ENCODE measurements at regions not wholly inside any gene's neighbourhood (a gene's known extent, or its start where the extent isn't known, plus 50 kb on each side); places are given as distances from the start of the nearest gene placed in this dataset.
A peak's percentile ranks its signal among the peaks of the same experiment; 100 is the strongest.

DNA sequence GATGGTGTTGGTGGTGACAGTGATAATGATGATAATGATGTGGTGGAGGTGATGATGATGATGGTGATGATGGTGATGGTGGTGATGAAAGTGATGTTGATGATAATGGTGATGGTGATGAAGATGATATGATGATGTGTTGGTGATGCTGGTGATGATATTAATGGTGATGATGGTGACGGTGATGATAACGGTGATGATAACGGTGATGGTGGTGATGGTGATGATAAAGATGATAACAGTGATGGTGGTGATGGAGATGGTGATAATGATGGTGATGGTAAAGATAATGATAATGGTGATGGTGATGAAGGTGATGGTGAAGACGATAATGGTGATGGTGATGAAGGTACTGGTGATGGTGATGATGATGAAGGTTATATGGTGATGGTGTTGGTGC lies 76.6 kb downstream of the UNCX start:
- no peak for ATAC-seq
- WGBS, 4 donors: 92 to 96% (median 95%) methylated on average over 4 of the region's 4 CpGs
- Histone ChIP-seq H3K36me3 (no peaks in the 10 kb centered on the region), H3K4me1 (no peaks in the 10 kb centered on the region), H3K27me3 (peaks cover 0 to 3% (median 0%) of the 10 kb centered on the region in 9 donors), H3K9me3 (peaks cover 0 to 11% (median 0%) of the 10 kb centered on the region in 12 donors), H3K27ac (no peak overlapping the region), H3K4me3 (no peak overlapping the region)
- no peak for DNase-seq
- intact Hi-C loops (cut with DNase I): no loop called here
- TF ChIP-seq, protein P1, sequence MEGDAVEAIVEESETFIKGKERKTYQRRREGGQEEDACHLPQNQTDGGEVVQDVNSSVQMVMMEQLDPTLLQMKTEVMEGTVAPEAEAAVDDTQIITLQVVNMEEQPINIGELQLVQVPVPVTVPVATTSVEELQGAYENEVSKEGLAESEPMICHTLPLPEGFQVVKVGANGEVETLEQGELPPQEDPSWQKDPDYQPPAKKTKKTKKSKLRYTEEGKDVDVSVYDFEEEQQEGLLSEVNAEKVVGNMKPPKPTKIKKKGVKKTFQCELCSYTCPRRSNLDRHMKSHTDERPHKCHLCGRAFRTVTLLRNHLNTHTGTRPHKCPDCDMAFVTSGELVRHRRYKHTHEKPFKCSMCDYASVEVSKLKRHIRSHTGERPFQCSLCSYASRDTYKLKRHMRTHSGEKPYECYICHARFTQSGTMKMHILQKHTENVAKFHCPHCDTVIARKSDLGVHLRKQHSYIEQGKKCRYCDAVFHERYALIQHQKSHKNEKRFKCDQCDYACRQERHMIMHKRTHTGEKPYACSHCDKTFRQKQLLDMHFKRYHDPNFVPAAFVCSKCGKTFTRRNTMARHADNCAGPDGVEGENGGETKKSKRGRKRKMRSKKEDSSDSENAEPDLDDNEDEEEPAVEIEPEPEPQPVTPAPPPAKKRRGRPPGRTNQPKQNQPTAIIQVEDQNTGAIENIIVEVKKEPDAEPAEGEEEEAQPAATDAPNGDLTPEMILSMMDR (IDR thresholded peaks at IDR 0.05): no peak
- no peak for TF ChIP-seq POLR2A (IDR thresholded peaks at IDR 0.05)

DNA sequence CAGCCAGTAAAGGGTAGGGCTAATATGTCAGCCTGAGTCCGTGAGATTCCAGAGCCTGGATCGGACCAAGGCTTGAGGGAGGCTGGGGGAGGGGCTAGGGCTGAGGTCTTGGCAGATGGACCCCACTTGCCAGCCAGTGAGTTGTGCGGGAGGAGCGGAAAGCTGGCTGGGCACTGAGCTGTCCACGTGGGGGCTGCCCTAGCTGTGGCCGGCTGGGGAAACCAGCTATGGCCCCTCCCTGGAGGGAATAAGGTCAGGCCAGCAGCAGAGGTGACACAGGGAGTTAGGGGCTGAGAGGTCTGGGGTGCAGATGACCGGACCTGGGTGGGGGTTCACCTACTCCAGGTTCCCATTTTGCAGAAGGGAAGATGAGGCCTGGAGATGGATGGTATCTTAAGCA lies 77.3 kb downstream of the UNCX start:
- no peaks in the 10 kb centered on the region for H3K4me1 ChIP-seq
- intact Hi-C loops (cut with DNase I): no loop called here
- peaks cover 0 to 11% (median 0%) of the 10 kb centered on the region in 12 donors for H3K9me3 ChIP-seq
- no peak overlapping the region for H3K27ac ChIP-seq
- TF ChIP-seq, protein P1 (IDR thresholded peaks at IDR 0.05): no peak
- TF ChIP-seq POLR2A (IDR thresholded peaks at IDR 0.05): no peak
- no peak overlapping the region for H3K4me3 ChIP-seq
- peak in 1 of 5 donors; percentile 13 for DNase-seq
- H3K27me3 ChIP-seq: peaks cover 0 to 7% (median 0%) of the 10 kb centered on the region in 9 donors
- no peak for ATAC-seq
- 72 to 80% (median 78%) methylated on average over 7 of the region's 7 CpGs for WGBS, 4 donors
- no peaks in the 10 kb centered on the region for H3K36me3 ChIP-seq

DNA sequence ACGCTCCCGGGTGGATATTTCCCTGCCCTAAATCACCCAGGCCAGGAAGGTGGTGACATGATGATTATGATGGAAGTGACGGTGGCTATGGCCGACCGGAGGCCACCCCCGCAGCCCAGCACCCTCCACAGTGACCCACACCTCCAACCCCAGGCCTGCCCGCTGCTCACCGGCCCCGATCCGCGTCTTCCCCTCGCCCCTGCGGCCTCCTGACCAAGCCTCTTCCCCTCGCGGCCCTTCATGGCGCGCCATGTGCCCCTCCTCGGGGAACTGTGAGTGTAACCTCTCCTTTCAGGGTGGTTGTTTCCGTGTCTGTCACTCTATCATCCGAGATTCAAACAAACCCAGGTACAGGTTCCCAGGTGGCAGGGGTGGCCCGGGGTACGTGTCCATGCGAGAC lies 78.3 kb downstream of the UNCX start:
- Histone ChIP-seq H3K36me3 (no peaks in the 10 kb centered on the region), H3K4me3 (no peak overlapping the region), H3K9me3 (peaks cover 0 to 11% (median 0%) of the 10 kb centered on the region in 12 donors), H3K27ac (no peak overlapping the region), H3K4me1 (no peaks in the 10 kb centered on the region), H3K27me3 (peaks cover 0 to 7% (median 0%) of the 10 kb centered on the region in 9 donors)
- intact Hi-C loops (cut with DNase I): no loop called here
- no peak for TF ChIP-seq POLR2A (IDR thresholded peaks at IDR 0.05)
- TF ChIP-seq, protein P1 (IDR thresholded peaks at IDR 0.05): no peak
- peak in 2 of 5 donors; percentile 10 to 28 for DNase-seq
- 72 to 81% (median 76%) methylated on average over 20 to 23 of the region's 23 CpGs for WGBS, 4 donors
- no peak for ATAC-seq

DNA sequence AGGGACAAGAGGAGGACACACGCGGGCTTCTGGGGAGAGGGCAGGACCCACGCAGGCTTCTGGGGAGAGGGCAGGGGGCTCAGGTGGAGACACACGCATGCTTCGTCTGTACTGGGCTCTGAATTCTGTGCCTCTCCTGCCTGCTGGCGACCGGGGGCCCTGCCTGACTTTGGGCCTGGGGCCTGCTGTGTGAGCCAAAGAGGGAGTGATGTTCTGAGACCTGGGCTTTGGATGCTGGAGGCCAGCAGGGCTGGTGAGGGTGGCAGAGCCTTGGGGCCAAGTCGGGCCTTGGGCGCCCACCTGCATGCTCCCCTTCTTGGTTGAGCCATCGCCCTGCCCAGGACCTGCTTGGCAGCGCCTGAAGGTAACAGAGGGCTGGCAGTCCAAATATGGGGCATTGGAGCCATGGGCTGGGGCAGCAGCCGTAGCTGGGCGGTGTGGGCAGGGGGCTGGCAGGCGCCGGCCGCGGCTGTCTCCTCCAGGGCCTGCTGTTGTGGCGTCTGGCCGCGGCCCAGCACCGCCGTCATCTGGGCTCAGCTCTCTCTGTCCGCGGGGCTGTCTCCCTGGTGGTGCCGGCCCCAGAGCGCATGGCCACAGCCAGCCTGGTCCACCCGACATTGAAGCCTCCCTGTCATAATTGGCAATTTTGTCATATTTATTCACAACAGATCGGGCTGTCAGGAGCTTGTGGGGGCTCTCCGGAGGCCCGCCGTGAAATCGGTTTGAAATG lies 78.9 kb downstream of the UNCX start:
- H3K36me3 ChIP-seq: no peaks in the 10 kb centered on the region
- DNase-seq (peak in 2 of 5 donors; percentile 16 to 48), ATAC-seq (no peak)
- no peak overlapping the region for H3K27ac ChIP-seq
- H3K4me3 ChIP-seq: no peak overlapping the region
- 88 to 94% (median 90%) methylated on average over 9 to 32 of the region's 32 CpGs for WGBS, 4 donors
- peaks cover 0 to 11% (median 0%) of the 10 kb centered on the region in 12 donors for H3K9me3 ChIP-seq
- no peaks in the 10 kb centered on the region for H3K4me1 ChIP-seq
- intact Hi-C loops (cut with DNase I): no loop called here
- peaks cover 0 to 7% (median 0%) of the 10 kb centered on the region in 9 donors for H3K27me3 ChIP-seq
- TF ChIP-seq POLR2A (IDR thresholded peaks at IDR 0.05): no peak
- TF ChIP-seq, protein P1 (IDR thresholded peaks at IDR 0.05): no peak

All from heart left ventricle (tissue), 16 donors.